Suppressor macrophage (primary cell): ENCODE measurements at regions not wholly inside any gene's neighbourhood (a gene's known extent, or its start where the extent isn't known, plus 50 kb on each side); places are given as distances from the start of the nearest gene placed in this dataset.

Experiments used
- DNase-seq, 4 experiments: peaks; one replicate each; pipeline ENCODE4 v3.0.0-alpha.2; 2020 to 2022

GRCh38 chr15:97036301-97036700 lies 705.8 kb downstream of the NR2F2 start:
- DNase-seq: no peak

- DNase-seq: no peak
These were observed 706.6 kb downstream of the NR2F2 start for GRCh38 chr15:97037080-97037479.

DNA sequence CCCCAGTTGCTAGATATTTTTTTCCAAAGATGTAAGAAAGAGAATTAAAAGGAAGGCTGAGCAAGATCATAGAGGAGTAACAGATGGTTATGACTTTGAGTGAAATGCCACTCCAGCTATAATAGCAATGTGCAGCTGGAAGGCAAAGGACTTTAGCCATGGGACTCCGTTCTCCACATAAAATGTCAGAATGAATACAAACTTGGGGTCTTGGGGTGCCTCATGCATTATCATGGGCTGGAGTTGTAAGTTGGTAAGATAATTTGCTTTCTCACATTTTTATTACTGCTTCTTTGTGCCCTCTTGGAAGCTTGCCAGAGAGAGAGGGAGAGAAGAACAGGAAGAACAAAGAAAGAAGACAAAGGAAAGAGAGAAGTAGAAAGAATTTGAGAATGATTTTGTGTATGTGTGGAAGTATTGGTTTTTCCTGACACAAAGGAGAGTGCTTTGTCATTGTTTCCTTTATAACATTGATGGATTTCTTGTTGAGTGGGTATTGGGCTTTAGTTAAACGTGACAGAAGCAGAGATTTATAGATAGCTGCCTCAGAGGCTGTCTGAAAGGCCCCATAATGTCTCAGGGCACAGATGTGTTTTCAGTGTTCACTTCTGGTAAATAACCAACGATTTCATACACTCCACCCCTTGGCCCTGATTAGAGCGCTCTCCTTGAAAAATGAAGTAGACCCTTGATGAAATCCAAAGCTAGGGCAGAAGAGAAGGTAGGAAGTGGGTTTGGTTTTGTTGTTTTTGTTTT lies 715.3 kb downstream of the NR2F2 start:
- no peak for DNase-seq

DNA sequence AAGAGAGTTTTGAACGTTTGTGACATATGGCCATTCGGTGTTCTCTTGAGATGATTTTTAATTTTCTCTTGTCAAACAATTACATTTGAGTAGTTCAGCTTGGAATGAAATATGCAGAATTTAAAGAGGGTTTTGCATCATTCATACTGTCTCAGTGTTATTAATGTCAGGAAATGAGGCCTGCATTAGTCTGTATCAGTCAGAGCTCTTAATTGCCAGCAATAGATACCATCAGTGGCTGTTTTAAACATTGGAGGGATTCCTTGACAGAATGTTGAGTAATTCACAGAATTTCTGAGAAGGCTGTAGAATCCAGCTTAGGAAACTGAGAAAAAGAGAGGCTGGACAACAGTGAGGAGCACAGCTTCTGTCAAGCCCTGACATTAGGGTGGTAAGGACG lies 722.0 kb downstream of the NR2F2 start:
- DNase-seq: no peak

DNA sequence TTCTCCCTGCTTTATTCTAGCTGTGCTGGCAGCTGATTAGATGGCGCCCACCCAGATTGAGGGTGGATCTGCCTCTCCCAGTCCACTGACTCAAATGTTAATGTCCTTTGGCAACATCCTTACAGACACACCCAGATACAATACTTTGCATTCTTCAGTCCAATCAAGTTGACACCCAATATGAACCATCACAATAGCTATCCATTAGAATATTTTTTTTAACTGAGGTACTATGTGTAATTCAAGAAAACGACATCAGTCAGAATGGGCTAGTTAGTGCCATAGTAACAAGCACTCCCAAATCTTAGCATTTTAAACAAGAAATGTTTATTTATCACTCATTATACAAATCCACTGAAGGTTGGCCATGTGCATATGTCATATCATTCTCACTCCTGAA lies 723.1 kb downstream of the NR2F2 start:
- no peak for DNase-seq

- DNase-seq: no peak
These were observed 727.0 kb downstream of the NR2F2 start for GRCh38 chr15:97057503-97057902.

GRCh38 chr15:97059281-97059680 lies 728.8 kb downstream of the NR2F2 start:
- no peak for DNase-seq

DNA sequence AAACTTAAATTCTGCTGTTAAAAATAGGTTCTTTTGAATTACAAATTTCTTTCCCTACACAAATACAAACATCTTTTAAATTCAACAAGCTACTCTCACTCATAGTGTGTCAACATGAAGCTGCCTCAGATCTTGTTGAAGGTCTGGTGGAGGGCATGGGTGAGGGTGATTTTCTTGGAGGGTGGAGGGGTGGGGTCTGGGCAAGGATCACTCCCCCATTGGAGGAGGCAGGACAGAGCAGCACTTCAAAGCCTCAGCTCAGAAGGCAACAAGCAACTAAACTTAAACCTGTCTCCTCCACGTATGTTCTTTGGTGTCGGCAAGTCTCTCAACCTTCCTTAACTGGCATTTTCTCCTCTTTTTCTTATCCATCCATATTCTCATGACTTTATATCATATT lies 730.9 kb downstream of the NR2F2 start:
- no peak for DNase-seq

DNA sequence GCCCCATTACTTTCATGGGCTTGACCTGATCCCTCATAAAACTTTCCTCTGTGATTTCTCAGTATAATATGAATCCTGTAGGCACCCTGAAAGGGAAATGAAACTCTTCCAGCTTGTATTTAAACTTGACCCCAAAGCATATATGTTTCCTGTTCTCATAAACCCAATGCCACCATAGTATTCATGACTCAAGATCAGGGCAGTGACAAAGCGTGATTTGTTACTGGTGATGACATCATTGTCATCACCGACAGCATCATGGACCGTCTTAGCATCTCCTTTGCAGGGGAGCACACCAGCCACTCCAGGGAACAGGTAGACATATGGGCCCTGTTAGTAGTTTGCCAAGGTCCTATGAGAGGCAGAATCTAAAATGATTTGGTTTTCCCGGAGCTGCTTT lies 741.2 kb downstream of the NR2F2 start:
- DNase-seq: no peak

DNA sequence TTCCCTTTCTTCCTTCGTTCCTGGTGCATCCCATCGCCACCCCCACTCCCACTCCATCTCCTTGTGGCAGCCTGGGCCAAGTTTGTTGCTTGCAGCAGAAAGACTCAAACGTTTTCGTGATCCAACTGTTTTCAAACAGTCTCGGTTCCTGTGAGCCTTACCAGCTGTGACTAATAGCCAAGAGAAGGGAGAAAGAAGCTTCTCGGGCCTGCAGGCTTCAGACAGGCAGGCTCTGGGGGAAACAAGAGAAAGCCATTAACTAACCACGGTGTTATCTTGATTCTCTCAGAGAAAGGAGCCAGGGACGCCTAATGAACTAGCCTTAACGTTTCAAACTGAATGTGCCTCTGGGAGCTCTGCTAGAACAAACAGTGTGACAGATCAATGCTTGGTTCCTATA lies 742.0 kb downstream of the NR2F2 start:
- DNase-seq: no peak

- no peak for DNase-seq
These were observed 745.5 kb downstream of the NR2F2 start for GRCh38 chr15:97076011-97076410.

DNA sequence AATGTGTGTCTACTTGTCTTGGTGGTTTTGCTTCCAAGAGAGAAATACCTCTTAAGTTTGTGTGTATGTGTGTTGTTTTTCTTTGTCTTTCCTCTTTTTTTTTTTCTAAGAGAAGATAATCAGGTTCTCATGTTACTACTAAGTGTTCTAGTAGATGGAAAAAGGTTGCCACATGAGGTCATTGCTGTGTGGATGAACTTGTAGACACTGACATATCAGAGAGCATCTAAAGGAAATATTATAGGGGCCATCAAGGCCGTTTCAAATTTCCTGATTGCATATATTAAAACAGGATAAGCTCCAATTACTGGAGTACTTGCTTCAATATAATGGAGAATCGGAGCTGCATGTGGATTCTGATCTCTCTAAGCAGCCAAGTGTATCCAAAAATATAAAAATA lies 747.5 kb downstream of the NR2F2 start:
- no peak for DNase-seq

- no peak for DNase-seq
These were observed 748.1 kb downstream of the NR2F2 start for GRCh38 chr15:97078591-97078990.

GRCh38 chr15:97081666-97082226 lies 751.2 kb downstream of the NR2F2 start:
- DNase-seq: no peak

DNA sequence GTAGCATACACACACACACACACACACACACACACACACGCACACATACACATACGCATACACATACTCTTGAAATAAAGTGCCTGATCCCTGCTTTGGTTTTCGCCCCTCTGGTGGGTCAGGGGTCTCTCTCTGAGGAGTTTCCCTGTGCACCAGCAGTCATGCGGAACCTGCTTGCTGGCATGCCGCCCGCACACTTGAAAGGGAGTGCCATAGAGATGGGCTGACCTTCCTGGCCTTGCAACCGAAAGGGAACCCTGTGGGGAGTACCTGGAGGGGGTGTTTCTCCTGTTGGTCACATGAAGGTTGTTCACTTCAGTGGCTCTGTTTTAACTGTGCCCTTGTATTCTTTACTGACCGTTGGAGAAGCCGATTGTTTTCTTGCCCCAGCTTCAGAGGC lies 752.3 kb downstream of the NR2F2 start:
- no peak for DNase-seq

- DNase-seq: peak in 1 of 4 experiments; percentile 1
These were observed 754.1 kb downstream of the NR2F2 start for GRCh38 chr15:97084650-97085049.

GRCh38 chr15:97085731-97086130 lies 755.2 kb downstream of the NR2F2 start:
- no peak for DNase-seq

DNA sequence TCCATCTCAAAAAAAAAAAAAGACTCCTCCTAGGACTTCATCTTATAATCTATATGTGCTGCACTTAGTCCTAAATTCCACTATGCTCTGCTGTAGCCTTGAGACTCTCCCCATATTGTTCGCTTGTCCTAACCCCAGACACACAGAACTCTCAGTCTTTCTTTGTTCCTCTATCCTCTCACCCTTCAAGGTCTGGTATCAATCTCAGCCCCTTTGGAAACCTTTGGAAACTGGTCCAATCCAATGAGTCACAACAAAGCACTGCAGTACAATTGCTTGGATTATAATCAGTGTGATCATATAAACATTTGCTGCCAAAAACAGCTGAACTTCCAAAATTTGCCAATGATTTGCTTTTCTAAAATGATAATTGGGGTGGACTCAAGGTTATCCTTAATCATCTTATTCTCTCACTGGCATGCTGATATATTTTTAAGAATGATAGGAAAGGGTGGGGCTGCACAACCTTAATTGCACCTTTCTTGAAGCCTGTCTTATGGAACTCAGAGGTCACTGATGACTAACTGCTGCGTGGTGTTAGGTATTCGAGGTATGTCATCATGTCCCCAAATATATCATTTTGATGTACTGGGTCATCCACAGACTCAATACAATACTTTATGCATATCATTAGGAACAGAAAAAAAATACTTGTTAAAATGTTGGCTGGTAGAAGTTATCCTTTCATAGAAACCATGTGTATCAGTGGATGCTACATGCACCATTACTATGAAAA lies 756.7 kb downstream of the NR2F2 start:
- DNase-seq: no peak

DNA sequence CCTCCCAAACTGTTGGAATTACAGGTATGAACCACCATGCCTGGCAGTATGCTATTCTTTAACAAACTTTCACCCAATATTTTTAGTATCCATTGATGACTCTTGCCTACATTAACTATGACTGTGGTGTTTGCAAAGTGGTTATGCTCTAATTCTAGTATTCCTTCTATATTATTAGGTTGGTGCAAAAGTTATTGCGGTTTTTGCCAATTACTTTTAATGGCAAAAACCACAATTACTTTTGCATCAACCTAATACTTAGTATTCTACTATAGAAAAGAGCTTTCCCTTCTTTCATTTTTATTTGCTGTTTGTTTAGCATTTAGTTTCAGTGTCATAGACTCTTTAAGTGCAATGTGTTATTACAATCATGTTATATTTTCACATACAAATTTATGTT lies 760.6 kb downstream of the NR2F2 start:
- no peak for DNase-seq

DNA sequence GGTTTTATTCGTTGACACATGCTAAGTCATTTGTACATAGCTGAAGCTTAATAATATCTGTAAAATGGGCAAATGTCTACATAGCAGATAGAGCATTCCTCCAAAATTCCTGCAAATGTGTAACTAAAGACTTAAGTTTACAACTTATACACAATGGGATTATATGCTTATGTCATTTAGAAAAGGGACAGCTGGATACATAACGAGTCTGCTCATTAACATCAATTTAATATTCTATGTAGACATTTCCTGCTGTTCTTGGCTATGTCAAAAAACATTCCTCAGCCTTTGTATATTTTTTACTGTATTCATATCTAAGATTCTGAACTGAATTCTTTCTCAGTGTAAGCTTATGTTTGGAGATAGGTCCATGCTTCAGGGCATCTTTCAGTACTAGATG lies 762.2 kb downstream of the NR2F2 start:
- DNase-seq: no peak

- DNase-seq: no peak
These were observed 765.9 kb downstream of the NR2F2 start for GRCh38 chr15:97096303-97096835.

GRCh38 chr15:97099040-97099439 lies 768.5 kb downstream of the NR2F2 start:
- no peak for DNase-seq

- no peak for DNase-seq
These were observed 771.1 kb downstream of the NR2F2 start for GRCh38 chr15:97101572-97101971.
